Smooth muscle cell of the brain vasculature (primary cell): ENCODE measurements at regions not wholly inside any gene's neighbourhood (a gene's known extent, or its start where the extent isn't known, plus 50 kb on each side); places are given as distances from the start of the nearest gene placed in this dataset.
A peak's percentile ranks its signal among the peaks of the same experiment; 100 is the strongest.
"Not testable (repeated sequence)": the region's sequence is repeated elsewhere in the genome, so short reads cannot be mapped to it uniquely, and the experiment has no call there.

Experiments used
- DNase-seq: peaks from one replicate; pipeline ENCODE4 v3.0.0-alpha.2; 2012; ENCODE audit warnings: low read depth, low spot score

DNA sequence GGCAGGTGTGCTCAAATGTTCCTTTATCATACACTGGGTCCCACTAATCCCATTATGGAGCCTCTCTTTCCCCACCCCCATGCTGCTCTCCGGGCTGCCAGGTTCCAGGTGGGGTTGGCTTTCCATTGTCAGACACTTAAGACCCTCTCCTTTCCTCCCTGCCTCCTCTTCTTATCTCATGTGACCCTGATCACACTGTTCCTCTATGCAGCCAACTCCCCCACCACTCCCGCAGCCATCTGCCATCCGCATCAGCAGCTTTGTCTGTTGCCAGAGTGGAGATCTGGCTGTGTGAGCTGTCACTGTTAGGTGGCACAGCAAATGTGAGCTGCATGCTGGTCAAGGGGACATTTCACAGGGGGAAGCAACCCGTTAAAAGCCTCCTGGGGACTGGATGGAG, 391.4 kb downstream of the TNS3 start:
- no peak for DNase-seq

DNA sequence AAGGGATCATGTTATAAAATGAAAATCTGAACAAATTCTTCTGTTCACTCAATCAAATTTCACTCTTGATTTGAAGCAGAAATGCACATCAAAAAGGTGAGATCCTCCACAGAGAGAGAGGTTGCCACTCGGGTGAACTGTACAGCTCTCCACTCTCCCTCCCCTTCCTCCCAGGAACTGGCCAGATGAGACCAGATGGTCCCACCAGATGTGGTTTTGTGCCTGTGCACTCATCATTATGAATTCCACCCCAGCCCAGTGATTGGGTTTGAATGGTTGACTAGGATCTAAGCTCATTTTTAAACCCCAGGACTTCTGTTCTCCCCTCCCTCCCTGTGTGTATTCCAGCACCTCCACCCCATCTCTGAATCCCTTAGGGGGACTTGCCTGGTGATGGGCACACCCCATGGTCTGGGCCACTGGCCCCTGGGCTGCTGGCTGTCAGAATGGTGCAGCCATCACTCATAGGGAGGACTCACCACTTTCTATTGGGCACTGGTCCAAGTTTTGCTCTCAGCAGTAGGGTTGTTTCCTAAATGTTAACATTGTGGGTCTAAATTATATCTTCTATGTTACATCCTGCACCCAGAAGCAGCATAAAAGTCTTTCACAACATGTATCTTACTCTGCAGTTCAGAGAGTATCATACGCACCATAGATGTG, 393.1 kb downstream of the TNS3 start:
- no peak for DNase-seq

DNA sequence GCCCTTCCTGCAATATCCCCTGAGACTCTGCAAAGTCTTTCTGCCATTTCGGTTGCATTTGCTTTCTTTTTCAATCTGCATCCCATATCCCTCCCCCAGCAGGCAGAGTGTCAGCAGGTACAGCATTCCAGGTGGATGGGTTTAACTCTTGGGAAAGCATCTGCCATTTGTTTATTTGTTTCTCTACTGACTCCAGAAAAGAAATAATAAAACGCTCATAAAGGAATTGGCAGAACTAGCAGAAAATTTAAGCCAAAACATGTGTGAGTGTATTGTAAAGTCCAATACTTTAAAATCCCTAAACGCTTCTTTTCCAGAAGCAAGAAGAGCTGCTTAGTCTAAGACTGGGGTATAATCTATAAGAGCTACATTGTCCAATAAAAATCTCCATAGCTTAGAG, 393.8 kb downstream of the TNS3 start:
- DNase-seq: no peak

GRCh38 chr7:47186316-47186715, 395.6 kb downstream of the TNS3 start:
- DNase-seq: no peak

DNA sequence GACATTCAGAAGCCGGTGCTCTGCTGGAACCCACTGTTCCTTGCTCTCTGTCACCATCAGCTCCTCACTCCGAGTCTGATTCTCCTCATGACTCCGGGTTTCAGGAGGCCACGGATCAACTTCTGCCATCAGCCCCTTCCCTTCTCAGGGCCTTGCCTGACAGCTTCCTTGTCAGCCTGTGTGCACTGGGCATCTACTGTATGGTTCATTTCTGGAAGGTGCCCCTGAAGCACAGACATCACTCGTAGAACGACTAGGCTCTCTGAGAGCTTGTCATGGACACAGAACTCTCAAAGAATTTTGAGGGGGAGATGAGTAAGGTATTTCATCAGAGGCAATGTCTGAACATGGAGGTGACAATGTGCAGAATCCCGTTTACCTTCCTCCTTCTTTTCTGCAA, 396.1 kb downstream of the TNS3 start:
- DNase-seq: no peak

- no peak for DNase-seq
Measured at GRCh38 chr7:47185170-47185569, 396.7 kb downstream of the TNS3 start.

- DNase-seq: no peak
Measured at GRCh38 chr7:47183862-47184590, 397.9 kb downstream of the TNS3 start.

- DNase-seq: no peak
Measured at GRCh38 chr7:47181746-47182361, 400.1 kb downstream of the TNS3 start.

GRCh38 chr7:47180516-47180826, 401.4 kb downstream of the TNS3 start:
- DNase-seq: no peak

DNA sequence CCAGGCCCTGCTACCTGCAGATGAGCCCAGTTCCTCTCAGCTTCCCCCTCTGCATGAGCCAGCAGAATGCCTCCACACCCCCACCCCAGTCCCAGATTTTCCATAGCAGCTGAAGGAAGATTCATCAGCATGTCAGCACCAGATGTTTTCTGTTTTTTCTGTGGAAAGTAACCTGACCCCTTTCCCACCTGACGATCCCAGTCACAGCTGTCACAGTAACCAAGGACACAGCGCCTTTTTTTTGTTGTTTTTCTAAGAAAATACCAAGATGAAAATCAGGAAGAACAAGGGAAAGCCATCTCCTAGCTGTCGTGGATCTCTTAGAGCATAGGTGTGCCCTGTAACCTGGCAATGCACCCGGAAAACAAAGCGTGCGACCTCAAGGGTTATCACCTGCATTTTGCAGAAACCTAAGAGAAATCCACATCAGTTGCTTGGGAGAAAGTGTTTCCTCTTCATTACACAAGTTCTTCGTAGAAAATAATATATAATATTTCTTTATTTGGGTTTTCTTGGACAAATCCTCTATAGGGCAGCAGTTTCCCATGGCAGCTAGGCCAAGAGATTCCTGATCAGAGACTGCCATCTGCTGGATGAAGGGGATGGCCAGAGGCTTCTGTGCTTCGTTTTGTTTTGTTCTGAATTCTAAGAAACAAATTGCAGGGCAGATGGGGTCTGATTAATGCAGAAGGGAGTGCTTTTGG, 401.9 kb downstream of the TNS3 start:
- DNase-seq: peak; percentile 37

- DNase-seq: not testable (repeated sequence)
Measured at GRCh38 chr7:47172602-47173539, 409.0 kb downstream of the TNS3 start.

- DNase-seq: no peak
Measured at GRCh38 chr7:47170516-47170915, 411.4 kb downstream of the TNS3 start.

DNA sequence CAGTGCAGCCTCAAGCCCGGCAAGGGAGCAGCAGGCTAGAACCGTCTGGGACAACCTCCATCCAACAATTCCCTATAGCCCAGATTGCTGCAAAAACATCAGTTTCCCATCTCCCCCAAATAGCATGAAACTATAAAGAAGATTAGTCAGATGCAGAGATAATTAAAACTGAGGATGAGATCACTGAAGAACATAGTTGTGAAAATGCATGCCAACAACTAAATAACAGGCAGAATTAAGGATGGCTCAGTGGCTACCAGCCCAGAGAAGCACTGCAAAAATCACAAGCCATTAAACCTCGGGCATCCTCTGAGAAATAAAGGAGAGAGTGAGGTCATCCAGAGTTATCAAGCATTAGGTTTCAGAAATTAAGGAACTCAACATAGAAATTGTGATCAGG, 427.1 kb downstream of the TNS3 start:
- no peak for DNase-seq

DNA sequence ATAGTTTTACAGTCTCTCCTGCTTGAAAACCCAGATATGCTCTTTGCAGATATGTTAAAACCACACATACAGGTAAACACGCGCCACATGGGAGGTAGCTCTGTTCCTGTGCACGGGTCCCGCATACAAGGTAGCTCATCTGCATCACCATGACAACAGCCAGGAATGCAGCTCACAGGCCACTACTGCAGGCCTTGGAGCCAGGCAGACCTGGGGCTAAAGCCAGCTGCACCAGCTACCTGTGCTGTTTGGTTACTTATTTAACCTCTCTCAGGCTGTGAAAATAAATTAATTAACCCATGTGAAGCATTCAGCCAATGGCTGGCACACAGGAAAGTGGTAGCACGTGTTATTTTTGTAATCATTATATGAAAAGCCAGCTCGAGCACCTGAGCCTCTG, 428.3 kb downstream of the TNS3 start:
- no peak for DNase-seq

GRCh38 chr7:47153058-47153457, 428.9 kb downstream of the TNS3 start:
- peak; percentile 62 for DNase-seq

DNA sequence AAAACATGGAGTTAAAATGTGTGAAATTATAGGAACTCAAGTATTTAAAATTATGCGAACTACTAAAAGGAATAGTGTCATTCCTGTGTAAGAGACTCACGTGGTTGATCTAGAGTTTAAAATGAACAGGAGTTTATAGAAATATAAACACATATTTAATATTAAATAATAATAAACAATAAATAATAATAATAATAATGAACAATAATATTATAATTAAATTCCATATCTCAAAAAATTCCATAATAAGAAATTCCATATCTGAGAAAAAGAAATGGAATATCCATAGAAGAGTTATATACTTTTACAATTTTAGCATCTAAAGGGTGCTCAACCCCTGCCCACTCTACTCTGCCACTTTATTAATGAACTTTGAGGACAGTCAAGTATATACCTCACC, 429.6 kb downstream of the TNS3 start:
- no peak for DNase-seq

DNA sequence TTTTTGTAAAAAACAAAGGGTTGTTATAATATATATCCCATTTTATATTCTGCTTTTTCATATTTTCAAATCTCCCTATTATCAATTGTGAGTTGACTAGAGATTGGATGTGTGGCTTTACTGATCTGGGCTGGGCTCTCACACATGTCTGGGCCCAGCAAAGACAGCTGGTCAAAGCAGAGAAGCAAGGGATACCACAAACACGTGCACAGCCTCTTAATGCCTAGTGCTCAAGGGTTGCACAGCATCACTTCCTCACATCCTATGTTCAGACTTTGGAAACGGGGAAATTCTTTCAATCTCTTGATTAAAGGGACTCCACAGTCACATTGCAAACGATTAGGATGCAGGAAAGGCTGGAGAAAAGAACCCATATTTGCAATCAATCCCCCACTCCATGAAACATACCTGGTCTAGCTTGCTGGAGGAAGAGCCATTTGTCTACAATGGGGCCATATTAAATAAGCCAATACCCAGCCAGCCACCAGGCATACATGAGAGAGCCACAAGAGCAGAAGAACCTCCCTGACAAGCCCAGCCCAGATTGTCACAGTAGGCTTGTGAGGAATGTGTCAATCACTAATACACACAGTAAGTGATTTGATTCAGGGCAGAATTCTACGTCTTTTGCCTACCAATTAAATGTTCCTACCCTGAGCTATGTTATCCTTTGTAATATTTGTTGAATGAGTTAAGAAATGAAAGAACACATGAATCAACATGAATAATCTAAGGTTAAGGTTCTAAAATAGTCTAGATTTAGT, 431.2 kb downstream of the TNS3 start:
- no peak for DNase-seq

GRCh38 chr7:47149971-47150370, 431.9 kb downstream of the TNS3 start:
- DNase-seq: no peak

- no peak for DNase-seq
Measured at GRCh38 chr7:47149208-47149839, 432.6 kb downstream of the TNS3 start.

DNA sequence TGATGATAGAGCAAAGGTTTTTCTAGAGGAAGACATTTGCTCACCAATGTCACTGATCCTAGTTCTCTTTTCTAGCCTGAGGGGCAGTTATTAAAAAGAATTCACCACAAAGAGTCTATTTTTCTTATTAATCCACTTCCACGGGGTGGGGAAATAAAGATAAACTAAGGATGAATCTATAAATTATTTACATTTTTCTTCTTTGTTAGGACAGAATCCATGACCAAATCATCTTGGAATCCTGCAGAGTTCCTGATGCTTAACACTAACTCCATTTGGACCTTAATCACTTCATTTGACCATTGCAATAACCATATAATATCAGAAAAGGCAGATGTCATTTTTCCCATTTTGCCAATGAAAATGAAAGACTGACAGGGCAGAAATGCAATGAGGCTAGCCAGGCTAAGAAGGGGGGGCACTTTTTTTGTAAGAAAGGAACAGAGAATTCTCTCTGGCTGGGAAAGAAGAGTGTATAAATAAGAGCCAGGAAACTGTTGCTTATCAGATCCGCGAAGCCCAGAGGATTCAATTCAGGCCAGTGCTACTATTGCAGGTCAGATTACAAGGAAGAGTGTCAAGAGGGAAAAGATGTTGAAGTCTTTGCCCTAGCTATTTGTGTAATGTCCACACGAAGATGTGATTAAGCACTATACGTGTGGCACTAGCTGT, 433.2 kb downstream of the TNS3 start:
- DNase-seq: no peak
